GM23338 (cell line): ENCODE measurements at regions not wholly inside any gene's neighbourhood (a gene's known extent, or its start where the extent isn't known, plus 50 kb on each side); places are given as distances from the start of the nearest gene placed in this dataset.

Experiments used
- ATAC-seq: fragments of 200-7000 bp; cut with Tn5 transposase; 3 replicates; pipeline ENCODE4 v1.9.1; 2020
- DNase-seq: peaks from one replicate; pipeline ENCODE4 v3.0.0-alpha.2; 2015; ENCODE audit warnings: low spot score
- H2AFZ ChIP-seq: fragments of 200-600 bp; sonication (generic); 2 replicates; pipeline ENCODE4 v1.8.0; 2016; ENCODE audit warnings: antibody characterized with exemption, mild to moderate bottlenecking, moderate library complexity
- H3F3A ChIP-seq: fragments of 200-600 bp; sonication (generic); replicated peaks from 2 replicates; pipeline ENCODE4 v1.8.0; 2017; ENCODE audit warnings: antibody characterized with exemption, mixed run types, low read depth
- H3K27ac ChIP-seq: fragments of 200-600 bp; sonication (generic); 2 replicates; pipeline ENCODE4 v1.6.1; 2016; ENCODE audit warnings: low read depth
- H3K27me3 ChIP-seq: fragments of 200-600 bp; sonication (generic); 2 replicates; pipeline ENCODE4 v1.8.0; 2016; ENCODE audit warnings: mild to moderate bottlenecking, mixed run types, moderate library complexity; ENCODE audit not compliant: insufficient read depth
- H3K36me3 ChIP-seq: fragments of 200-600 bp; sonication (generic); 2 replicates; pipeline ENCODE4 v1.8.0; 2016; ENCODE audit warnings: mild to moderate bottlenecking; ENCODE audit not compliant: insufficient read depth
- H3K4me1 ChIP-seq: fragments of 200-600 bp; sonication (generic); 2 replicates; pipeline ENCODE4 v1.8.0; 2016; ENCODE audit warnings: mild to moderate bottlenecking, moderate library complexity; ENCODE audit not compliant: insufficient read depth
- H3K4me2 ChIP-seq: fragments of 200-600 bp; sonication (generic); 2 replicates; pipeline ENCODE4 v1.7.1; 2017; ENCODE audit warnings: mixed run types
- H3K4me3 ChIP-seq: fragments of 200-600 bp; sonication (generic); 2 replicates; pipeline ENCODE4 v1.6.1; 2016; ENCODE audit warnings: mixed run types
- H3K79me2 ChIP-seq: fragments of 200-600 bp; sonication (generic); replicated peaks from 2 replicates; pipeline ENCODE4 v1.8.0; 2017; ENCODE audit warnings: mild to moderate bottlenecking; ENCODE audit not compliant: insufficient read depth
- H3K9me2 ChIP-seq: fragments of 200-600 bp; sonication (generic); 2 replicates; pipeline ENCODE4 v1.8.0; 2017; ENCODE audit not compliant: insufficient read depth
- H4K20me1 ChIP-seq: fragments of 200-600 bp; sonication (generic); replicated peaks from 2 replicates; pipeline ENCODE4 v1.8.0; 2017; ENCODE audit warnings: mild to moderate bottlenecking; ENCODE audit not compliant: insufficient read depth
- H3K27ac Mint-ChIP-seq: 2 replicates; pipeline ENCODE4 v1.8.0; 2020; ENCODE audit warnings: inconsistent platforms, mild to moderate bottlenecking, moderate library complexity, mixed read lengths
- H3K27me3 Mint-ChIP-seq: 3 replicates; pipeline ENCODE4 v1.8.0; 2022; ENCODE audit warnings: low read depth, mild to moderate bottlenecking, moderate library complexity, mixed read lengths, inconsistent platforms; ENCODE audit not compliant: insufficient read depth, poor library complexity
- H3K36me3 Mint-ChIP-seq: 3 replicates; pipeline ENCODE4 v1.8.0; 2021; ENCODE audit warnings: low read depth, mild to moderate bottlenecking, inconsistent platforms, moderate library complexity, mixed read lengths
- H3K4me1 Mint-ChIP-seq: 3 replicates; pipeline ENCODE4 v1.8.0; 2020; ENCODE audit warnings: mild to moderate bottlenecking, inconsistent platforms, mixed read lengths
- H3K4me3 Mint-ChIP-seq: 3 replicates; pipeline ENCODE4 v1.8.0; 2021; ENCODE audit warnings: moderate library complexity, mild to moderate bottlenecking, inconsistent platforms, mixed read lengths
- H3K9me3 Mint-ChIP-seq: 3 replicates; pipeline ENCODE4 v1.8.0; 2020; ENCODE audit warnings: moderate library complexity, mild to moderate bottlenecking, inconsistent platforms, mixed read lengths
- CTCF ChIP-seq, 2 experiments: fragments of 200-600 bp in 1 of 2; sonication (generic) in 1 of 2; conservative IDR thresholded peaks; 2 replicates each; pipeline versions ENCODE4 v1.5.1 to v1.6.1; 2016 to 2017; ENCODE audit warnings: antibody characterized with exemption in 2 of 2, low read depth in 2 of 2, mild to moderate bottlenecking in 2 of 2, moderate library complexity in 1 of 2
- ETS1 ChIP-seq: IDR thresholded peaks from 2 replicates; pipeline ENCODE4 v1.6.1; 2016; ENCODE audit warnings: antibody characterized with exemption
- EZH2 ChIP-seq: fragments of 200-600 bp; sonication (generic); IDR thresholded peaks from one replicate; pipeline ENCODE4 v1.8.0; 2017; ENCODE audit warnings: antibody characterized with exemption, mild to moderate bottlenecking, low read depth; ENCODE audit not compliant: unreplicated experiment
- EZH2phosphoT487 ChIP-seq: fragments of 200-600 bp; sonication (generic); IDR thresholded peaks from one replicate; pipeline ENCODE4 v1.8.1; 2018; ENCODE audit warnings: antibody characterized with exemption; ENCODE audit not compliant: unreplicated experiment
- JUNB ChIP-seq: IDR thresholded peaks from one replicate; pipeline ENCODE4 v1.6.1; 2016; ENCODE audit warnings: antibody characterized with exemption; ENCODE audit not compliant: unreplicated experiment
- NANOG ChIP-seq: IDR thresholded peaks from 2 replicates; pipeline ENCODE4 v1.6.1; 2016; ENCODE audit warnings: antibody characterized with exemption, borderline replicate concordance
- POLR2AphosphoS5 ChIP-seq: IDR thresholded peaks from 2 replicates; pipeline ENCODE4 v1.6.1; 2016; ENCODE audit warnings: antibody characterized with exemption, low read depth
- REST ChIP-seq: IDR thresholded peaks from one replicate; pipeline ENCODE4 v1.6.1; 2018; ENCODE audit warnings: antibody characterized with exemption; ENCODE audit not compliant: unreplicated experiment
- STAT1 ChIP-seq: IDR thresholded peaks from one replicate; pipeline ENCODE4 v1.6.1; 2016; ENCODE audit warnings: antibody characterized with exemption; ENCODE audit not compliant: unreplicated experiment
- ZNF114 ChIP-seq: fragments of 250-450 bp; sonication (Bioruptor Pico); IDR thresholded peaks from 2 replicates; pipeline ENCODE4 v1.5.0; 2020; ENCODE audit warnings: mild to moderate bottlenecking, moderate library complexity
- ZNF331 ChIP-seq: fragments of 250-450 bp; sonication (Bioruptor Pico); IDR thresholded peaks from 2 replicates; pipeline ENCODE4 v1.5.0; 2020; ENCODE audit warnings: low read depth, mild to moderate bottlenecking, moderate library complexity
- ZNF462 ChIP-seq: fragments of 250-450 bp; sonication (Bioruptor Pico); IDR thresholded peaks from 2 replicates; pipeline ENCODE4 v1.5.0; 2020; ENCODE audit warnings: mild to moderate bottlenecking, moderate library complexity

- no peak overlapping the region for H3K4me3 ChIP-seq
- TF ChIP-seq EZH2 (no peak), STAT1 (no peak), EZH2phosphoT487 (no peak), POLR2AphosphoS5 (no peak), REST (no peak), NANOG (no peak), ZNF331 (CRISPR knock-in tag) (no peak), ZNF462 (CRISPR knock-in tag) (no peak), ETS1 (no peak), ZNF114 (CRISPR knock-in tag) (no peak), JUNB (no peak), CTCF (conservative IDR thresholded peaks at IDR 0.05; ENCODE audit: low read depth in 2 of 2) (no peak)
- H3K9me3 Mint-ChIP-seq = no peaks in the 10 kb centered on the region
Observed at GRCh38 chr22:27217154-27217553, 559.8 kb downstream of the MIAT start.

More at GRCh38 chr22:27217154-27217553, 559.8 kb downstream of the MIAT start:
- H3K4me3 Mint-ChIP-seq = no peak overlapping the region
- Histone ChIP-seq H2AFZ (no peak overlapping the region), H3K4me2 (no peak overlapping the region), H3K79me2 (no peaks in the 10 kb centered on the region), H4K20me1 (no peaks in the 10 kb centered on the region), H3K27ac (no peak overlapping the region), H3K27me3 (no peaks in the 10 kb centered on the region), H3F3A (no peaks in the 10 kb centered on the region), H3K9me2 (no peaks in the 10 kb centered on the region; the same call in 1 of the 2 replicates), H3K4me1 (no peaks in the 10 kb centered on the region), H3K36me3 (no peaks in the 10 kb centered on the region)
- DNase-seq = no peak
- peaks cover 6% of the 10 kb centered on the region; the same call in 1 of the 3 replicates for H3K4me1 Mint-ChIP-seq
- peaks cover 6% of the 10 kb centered on the region for H3K27me3 Mint-ChIP-seq
- no peaks in the 10 kb centered on the region for H3K36me3 Mint-ChIP-seq
- H3K27ac Mint-ChIP-seq = no peak overlapping the region
- no peak for ATAC-seq
